ENCODE measurements at regions not wholly inside any gene's neighbourhood (a gene's known extent, or its start where the extent isn't known, plus 50 kb on each side); places are given as distances from the start of the nearest gene placed in this dataset.

- Histone ChIP-seq H3K4me3 (replicated peaks; ENCODE audit: low read depth, low read length) (no peak overlapping the region), H3K36me3 (ENCODE audit: control insufficient read depth, insufficient read depth, low read length) (no peaks in the 10 kb centered on the region), H3K27me3 (replicated peaks; ENCODE audit: control insufficient read depth, insufficient read depth, low read length) (no peaks in the 10 kb centered on the region)
- TF ChIP-seq, protein P1, sequence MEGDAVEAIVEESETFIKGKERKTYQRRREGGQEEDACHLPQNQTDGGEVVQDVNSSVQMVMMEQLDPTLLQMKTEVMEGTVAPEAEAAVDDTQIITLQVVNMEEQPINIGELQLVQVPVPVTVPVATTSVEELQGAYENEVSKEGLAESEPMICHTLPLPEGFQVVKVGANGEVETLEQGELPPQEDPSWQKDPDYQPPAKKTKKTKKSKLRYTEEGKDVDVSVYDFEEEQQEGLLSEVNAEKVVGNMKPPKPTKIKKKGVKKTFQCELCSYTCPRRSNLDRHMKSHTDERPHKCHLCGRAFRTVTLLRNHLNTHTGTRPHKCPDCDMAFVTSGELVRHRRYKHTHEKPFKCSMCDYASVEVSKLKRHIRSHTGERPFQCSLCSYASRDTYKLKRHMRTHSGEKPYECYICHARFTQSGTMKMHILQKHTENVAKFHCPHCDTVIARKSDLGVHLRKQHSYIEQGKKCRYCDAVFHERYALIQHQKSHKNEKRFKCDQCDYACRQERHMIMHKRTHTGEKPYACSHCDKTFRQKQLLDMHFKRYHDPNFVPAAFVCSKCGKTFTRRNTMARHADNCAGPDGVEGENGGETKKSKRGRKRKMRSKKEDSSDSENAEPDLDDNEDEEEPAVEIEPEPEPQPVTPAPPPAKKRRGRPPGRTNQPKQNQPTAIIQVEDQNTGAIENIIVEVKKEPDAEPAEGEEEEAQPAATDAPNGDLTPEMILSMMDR (IDR thresholded peaks at IDR 0.05; ENCODE audit: insufficient read depth, low read length, poor library complexity, severe bottlenecking) = no peak
- DNase-seq (ENCODE audit: extremely low read depth, insufficient read length) = no peak
These were observed 204.2 kb upstream of the RGMB start for GRCh38 chr5:98569288-98569687.

GRCh38 chr5:98570010-98570409 is 203.5 kb upstream of the RGMB start:
- DNase-seq (ENCODE audit: extremely low read depth, insufficient read length) = no peak
- TF ChIP-seq, protein P1 (IDR thresholded peaks at IDR 0.05; ENCODE audit: insufficient read depth, low read length, poor library complexity, severe bottlenecking) = no peak
- H3K4me3 ChIP-seq (replicated peaks; ENCODE audit: low read depth, low read length) = no peak overlapping the region

DNA sequence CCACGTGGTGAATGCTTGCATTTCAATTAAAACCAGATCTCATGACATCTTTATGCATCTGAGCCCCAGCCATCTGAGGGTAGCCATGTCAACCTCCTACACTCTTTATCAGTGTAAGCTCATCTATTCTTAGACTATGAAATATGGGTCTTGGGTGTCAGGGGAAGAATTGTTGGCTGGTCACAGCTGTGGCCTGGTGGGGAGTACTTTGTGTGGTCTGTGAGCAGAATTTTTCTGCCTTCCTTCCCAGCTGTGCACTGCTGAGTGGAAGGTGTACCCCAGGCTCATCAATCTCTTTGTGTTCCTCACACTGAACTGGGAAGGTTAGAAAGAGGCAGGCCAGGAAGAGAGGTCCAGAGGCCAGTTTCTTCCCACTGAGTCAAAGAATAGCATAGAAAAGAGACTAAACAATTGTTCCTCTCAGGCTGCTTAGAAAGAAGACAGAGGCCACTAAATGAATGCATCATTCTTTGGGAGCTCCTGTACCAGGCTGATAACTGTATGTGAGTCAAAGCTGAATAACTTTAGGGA is 202.7 kb upstream of the RGMB start:
- no peak for DNase-seq (ENCODE audit: extremely low read depth, insufficient read length)
- no peak overlapping the region for H3K4me3 ChIP-seq (replicated peaks; ENCODE audit: low read depth, low read length)
- H3K36me3 ChIP-seq (ENCODE audit: control insufficient read depth, insufficient read depth, low read length) = no peaks in the 10 kb centered on the region
- H3K27me3 ChIP-seq (replicated peaks; ENCODE audit: control insufficient read depth, insufficient read depth, low read length) = no peaks in the 10 kb centered on the region
- TF ChIP-seq, protein P1 (IDR thresholded peaks at IDR 0.05; ENCODE audit: insufficient read depth, low read length, poor library complexity, severe bottlenecking) = no peak

More at GRCh38 chr5:98570010-98570409, 203.5 kb upstream of the RGMB start:
- Histone ChIP-seq H3K36me3 (ENCODE audit: control insufficient read depth, insufficient read depth, low read length) (no peaks in the 10 kb centered on the region), H3K27me3 (replicated peaks; ENCODE audit: control insufficient read depth, insufficient read depth, low read length) (no peaks in the 10 kb centered on the region)

DNA sequence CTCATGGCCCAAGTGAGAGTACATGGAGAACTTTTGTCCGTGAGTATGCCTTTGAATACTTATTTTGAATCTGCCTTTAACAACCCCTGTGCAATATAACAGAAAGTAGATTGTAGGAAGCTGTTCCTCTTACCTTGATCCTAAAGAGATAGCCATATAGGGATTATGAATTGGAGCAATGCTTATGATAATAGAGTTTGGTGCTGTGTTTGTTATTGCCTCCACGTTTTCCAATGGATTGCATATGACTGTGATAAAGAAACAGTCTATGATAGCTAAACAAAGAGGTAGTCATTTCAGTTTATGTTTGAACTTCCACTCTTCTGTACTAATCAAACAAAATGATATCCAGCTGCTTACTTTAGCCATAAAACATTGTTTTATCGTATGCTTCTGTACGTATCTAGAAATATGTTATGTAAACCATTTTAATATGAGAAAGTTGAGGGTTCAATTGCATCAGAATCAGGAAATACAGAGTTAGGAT is 199.6 kb upstream of the RGMB start:
- no peak overlapping the region for H3K4me3 ChIP-seq (replicated peaks; ENCODE audit: low read depth, low read length)
- TF ChIP-seq, protein P1 (IDR thresholded peaks at IDR 0.05; ENCODE audit: insufficient read depth, low read length, poor library complexity, severe bottlenecking) = no peak
- DNase-seq (ENCODE audit: extremely low read depth, insufficient read length) = no peak
- no peaks in the 10 kb centered on the region for H3K36me3 ChIP-seq (ENCODE audit: control insufficient read depth, insufficient read depth, low read length)
- H3K27me3 ChIP-seq (replicated peaks; ENCODE audit: control insufficient read depth, insufficient read depth, low read length) = no peaks in the 10 kb centered on the region

DNA sequence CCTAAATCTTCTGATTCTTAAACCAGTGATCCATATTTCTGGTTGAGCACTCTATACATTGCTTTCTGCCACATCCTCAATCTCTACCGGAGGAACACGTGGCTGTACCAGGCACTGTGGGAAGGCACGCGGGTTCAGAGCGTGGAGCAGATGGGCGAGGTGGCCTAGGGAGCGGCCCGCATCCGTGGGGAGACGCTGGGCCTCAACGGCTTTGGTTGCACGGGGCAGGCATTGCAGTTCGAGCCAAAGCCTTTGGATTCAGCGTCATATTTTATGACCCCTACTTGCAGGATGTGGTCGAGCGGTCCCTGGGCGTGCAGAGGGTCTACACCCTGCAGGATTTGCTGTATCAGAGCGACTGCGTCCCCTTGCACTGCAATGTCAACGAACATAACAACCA is 197.2 kb upstream of the RGMB start:
- Histone ChIP-seq H3K36me3 (ENCODE audit: control insufficient read depth, insufficient read depth, low read length) (no peaks in the 10 kb centered on the region), H3K4me3 (replicated peaks; ENCODE audit: low read depth, low read length) (no peak overlapping the region), H3K27me3 (replicated peaks; ENCODE audit: control insufficient read depth, insufficient read depth, low read length) (no peaks in the 10 kb centered on the region)
- TF ChIP-seq, protein P1 (IDR thresholded peaks at IDR 0.05; ENCODE audit: insufficient read depth, low read length, poor library complexity, severe bottlenecking) = no peak
- DNase-seq (ENCODE audit: extremely low read depth, insufficient read length) = no peak

DNA sequence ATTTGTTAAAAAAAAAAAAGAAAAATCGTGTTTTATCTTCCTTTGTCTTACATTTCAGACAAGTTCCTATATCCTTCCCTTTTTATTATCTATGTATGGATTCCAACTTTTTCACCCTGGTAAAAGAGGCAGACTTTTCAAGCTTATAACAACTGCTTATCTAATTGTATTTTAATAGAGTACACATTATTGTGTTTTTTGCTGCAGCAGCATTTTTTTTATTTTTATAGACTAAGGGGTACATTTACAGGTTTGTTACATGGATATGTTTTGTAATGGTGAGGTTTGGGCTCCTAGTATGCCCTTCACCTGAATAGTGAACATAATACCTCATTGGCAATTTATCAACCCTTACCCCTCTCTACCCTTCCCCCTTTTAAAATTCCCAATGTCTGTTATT is 195.0 kb upstream of the RGMB start:
- Histone ChIP-seq H3K27me3 (replicated peaks; ENCODE audit: control insufficient read depth, insufficient read depth, low read length) (no peaks in the 10 kb centered on the region), H3K36me3 (ENCODE audit: control insufficient read depth, insufficient read depth, low read length) (no peaks in the 10 kb centered on the region), H3K4me3 (replicated peaks; ENCODE audit: low read depth, low read length) (no peak overlapping the region)
- no peak for DNase-seq (ENCODE audit: extremely low read depth, insufficient read length)
- TF ChIP-seq, protein P1 (IDR thresholded peaks at IDR 0.05; ENCODE audit: insufficient read depth, low read length, poor library complexity, severe bottlenecking) = no peak
